Naive thymus-derived CD4-positive, alpha-beta T cell (primary cell): ENCODE measurements at regions not wholly inside any gene's neighbourhood (a gene's known extent, or its start where the extent isn't known, plus 50 kb on each side); places are given as distances from the start of the nearest gene placed in this dataset.

Experiments used
- ATAC-seq: fragments of 150-1000 bp; cut with Tn5 transposase; 2 replicates; pipeline ENCODE4 v1.10.0; 2021; ENCODE audit warnings: mild to moderate bottlenecking, moderate library complexity
- CTCF ChIA-PET: fragments of 350-600 bp; sonication (Branson Sonifier 250); formaldehyde crosslinking; loops from one replicate; lab custom pipeline; 2021; ENCODE audit warnings: antibody characterized with exemption; lab: Charles Lee
- POLR2A ChIA-PET: fragments of 350-600 bp; sonication (Branson Sonifier 250); formaldehyde crosslinking; loops from one replicate; lab custom pipeline; 2021; ENCODE audit warnings: antibody characterized with exemption, inconsistent platforms; lab: Charles Lee
- DNase-seq, 9 donors: peaks; one replicate each; pipeline versions ENCODE4 v3.0.0 to v3.0.0-alpha.2; 2020 to 2022; ENCODE audit warnings: mixed read lengths in 1 of 9
- H3K27ac ChIP-seq: one replicate; pipeline ENCODE4 v1.7.0; 2013; ENCODE audit warnings: mild to moderate bottlenecking, low read depth, low read length, moderate library complexity
- H3K27me3 ChIP-seq, 2 donors: one replicate each; pipeline ENCODE4 v1.7.0; 2013; ENCODE audit warnings: low read length in 2 of 2, mild to moderate bottlenecking in 2 of 2, moderate library complexity in 2 of 2; ENCODE audit not compliant: control insufficient read depth in 2 of 2, insufficient read depth in 2 of 2
- H3K36me3 ChIP-seq, 3 experiments: 1 replicate in 2 of 3; 2 replicates in 1 of 3; pipeline ENCODE4 v1.7.0; 2013; ENCODE audit warnings: low read length in 3 of 3, mild to moderate bottlenecking in 3 of 3, moderate library complexity in 1 of 3; ENCODE audit not compliant: insufficient read depth in 3 of 3, control insufficient read depth in 2 of 3
- H3K4me1 ChIP-seq, 2 donors: one replicate each; pipeline ENCODE4 v1.7.0; 2013; ENCODE audit warnings: low read length in 2 of 2, mild to moderate bottlenecking in 2 of 2, moderate library complexity in 1 of 2; ENCODE audit not compliant: control insufficient read depth in 2 of 2, insufficient read depth in 2 of 2
- H3K4me3 ChIP-seq: 2 replicates; pipeline ENCODE4 v1.7.0; 2013; ENCODE audit warnings: mild to moderate bottlenecking, low read length
- H3K9me3 ChIP-seq, 3 experiments: 1 replicate in 2 of 3; 2 replicates in 1 of 3; pipeline ENCODE4 v1.7.0; 2013; ENCODE audit warnings: low read length in 3 of 3; ENCODE audit not compliant: control insufficient read depth in 2 of 3
- H3K27ac Mint-ChIP-seq, 9 donors: one replicate each; pipeline ENCODE4 v1.8.0; 2020 to 2022; ENCODE audit warnings: mixed read lengths in 9 of 9, mild to moderate bottlenecking in 8 of 9, moderate library complexity in 5 of 9, inconsistent platforms in 2 of 9
- H3K27me3 Mint-ChIP-seq, 5 donors: one replicate each; pipeline ENCODE4 v1.8.0; 2021 to 2022; ENCODE audit warnings: mixed read lengths in 5 of 5, mild to moderate bottlenecking in 1 of 5
- H3K36me3 Mint-ChIP-seq, 5 donors: one replicate each; pipeline ENCODE4 v1.8.0; 2020 to 2022; ENCODE audit warnings: mixed read lengths in 5 of 5, mild to moderate bottlenecking in 3 of 5, inconsistent platforms in 1 of 5
- H3K4me1 Mint-ChIP-seq, 7 donors: one replicate each; pipeline ENCODE4 v1.8.0; 2020 to 2022; ENCODE audit warnings: mixed read lengths in 7 of 7, mild to moderate bottlenecking in 3 of 7, inconsistent platforms in 1 of 7
- H3K4me3 Mint-ChIP-seq, 10 donors: one replicate each; pipeline ENCODE4 v1.8.0; 2020 to 2022; ENCODE audit warnings: mild to moderate bottlenecking in 10 of 10, mixed read lengths in 10 of 10, moderate library complexity in 6 of 10, inconsistent platforms in 2 of 10
- H3K9me3 Mint-ChIP-seq, 11 donors: one replicate each; pipeline ENCODE4 v1.8.0; 2020 to 2022; ENCODE audit warnings: mixed read lengths in 11 of 11, mild to moderate bottlenecking in 4 of 11, inconsistent platforms in 1 of 11, moderate library complexity in 1 of 11
- intact Hi-C, 2 donors: fragments of 100-400 bp; cut with micrococcal nuclease; formaldehyde crosslinking; loops; one replicate each; pipeline ENCODE4 v1.15.1; 2023

DNA sequence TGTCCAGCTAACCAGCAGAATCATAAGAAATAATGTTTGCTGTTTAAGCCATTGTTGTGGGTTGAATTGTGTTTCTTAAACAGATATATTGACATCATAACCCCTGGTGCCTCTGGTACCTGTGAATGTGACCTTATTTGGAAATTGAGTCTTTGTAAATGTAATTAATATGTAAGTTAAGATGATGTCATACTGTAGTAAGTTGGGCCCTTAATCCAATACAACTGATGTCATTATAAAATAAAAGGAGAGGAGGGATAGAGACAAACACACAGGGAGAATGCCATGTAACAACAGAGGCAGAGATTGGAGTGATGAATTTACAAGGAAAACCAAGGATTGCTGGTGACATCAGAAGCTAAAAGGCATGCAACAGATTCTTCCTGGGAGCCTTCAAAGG, 141.4 kb downstream of the ZIC3 start:
- POLR2A ChIA-PET, result no interaction called here
- Histone ChIP-seq H3K4me3 (no peak overlapping the region), H3K36me3 (no peaks in the 10 kb centered on the region), H3K27me3 (no peaks in the 10 kb centered on the region), H3K9me3 (no peaks in the 10 kb centered on the region), H3K27ac (no peak overlapping the region), H3K4me1 (no peaks in the 10 kb centered on the region)
- Mint-ChIP-seq H3K27ac (no peak overlapping the region), H3K9me3 (peaks cover 0 to 4% (median 0%) of the 10 kb centered on the region in 11 donors), H3K4me1 (no peaks in the 10 kb centered on the region), H3K4me3 (no peak overlapping the region), H3K36me3 (no peaks in the 10 kb centered on the region), H3K27me3 (peaks cover 0 to 3% (median 0%) of the 10 kb centered on the region in 5 donors)
- CTCF ChIA-PET, result no interaction called here
- intact Hi-C loops, result no loop called here
- DNase-seq (no peak), ATAC-seq (no peak)

GRCh38 chrX:137742846-137743245, 176.9 kb downstream of the ZIC3 start:
- Histone ChIP-seq H3K27ac (no peak overlapping the region), H3K27me3 (no peaks in the 10 kb centered on the region), H3K36me3 (no peaks in the 10 kb centered on the region), H3K9me3 (no peaks in the 10 kb centered on the region), H3K4me3 (no peak overlapping the region), H3K4me1 (no peaks in the 10 kb centered on the region)
- Mint-ChIP-seq H3K36me3 (no peaks in the 10 kb centered on the region), H3K9me3 (peaks cover 0 to 2% (median 0%) of the 10 kb centered on the region in 11 donors), H3K27ac (no peak overlapping the region), H3K4me1 (no peaks in the 10 kb centered on the region), H3K27me3 (peaks cover 0 to 9% (median 0%) of the 10 kb centered on the region in 5 donors), H3K4me3 (no peak overlapping the region)
- intact Hi-C loops, result no loop called here
- CTCF ChIA-PET, result no interaction called here
- POLR2A ChIA-PET, result no interaction called here
- DNase-seq, result no peak
- ATAC-seq, result no peak

GRCh38 chrX:137743414-137743813, 177.5 kb downstream of the ZIC3 start:
- CTCF ChIA-PET, result no interaction called here

GRCh38 chrX:137746289-137746688, 180.4 kb downstream of the ZIC3 start:
- no peaks in the 10 kb centered on the region for H3K4me1 Mint-ChIP-seq
- no peak overlapping the region for H3K27ac ChIP-seq
- intact Hi-C loops, result no loop called here
- no peak overlapping the region for H3K4me3 ChIP-seq
- ChIA-PET CTCF (no interaction called here), POLR2A (no interaction called here)
- H3K4me1 ChIP-seq, result no peaks in the 10 kb centered on the region
- H3K36me3 ChIP-seq, result no peaks in the 10 kb centered on the region
- no peaks in the 10 kb centered on the region for H3K9me3 ChIP-seq
- ATAC-seq (no peak), DNase-seq (no peak)
- peaks cover 0 to 2% (median 0%) of the 10 kb centered on the region in 11 donors for H3K9me3 Mint-ChIP-seq
- H3K36me3 Mint-ChIP-seq, result no peaks in the 10 kb centered on the region
- no peak overlapping the region for H3K4me3 Mint-ChIP-seq
- H3K27me3 ChIP-seq, result no peaks in the 10 kb centered on the region
- peaks cover 0 to 9% (median 0%) of the 10 kb centered on the region in 5 donors for H3K27me3 Mint-ChIP-seq
- no peak overlapping the region for H3K27ac Mint-ChIP-seq

More at GRCh38 chrX:137743414-137743813, 177.5 kb downstream of the ZIC3 start:
- H3K9me3 ChIP-seq, result no peaks in the 10 kb centered on the region
- H3K4me1 Mint-ChIP-seq, result no peaks in the 10 kb centered on the region
- H3K27me3 Mint-ChIP-seq, result peaks cover 0 to 9% (median 0%) of the 10 kb centered on the region in 5 donors
- no peaks in the 10 kb centered on the region for H3K27me3 ChIP-seq
- intact Hi-C loops, result no loop called here
- H3K36me3 ChIP-seq, result no peaks in the 10 kb centered on the region
- H3K9me3 Mint-ChIP-seq, result peaks cover 0 to 2% (median 0%) of the 10 kb centered on the region in 11 donors
- H3K27ac ChIP-seq, result no peak overlapping the region
- no peaks in the 10 kb centered on the region for H3K36me3 Mint-ChIP-seq
- no peak overlapping the region for H3K27ac Mint-ChIP-seq
- H3K4me1 ChIP-seq, result no peaks in the 10 kb centered on the region
- ATAC-seq (no peak), DNase-seq (no peak)
- POLR2A ChIA-PET, result no interaction called here
- no peak overlapping the region for H3K4me3 ChIP-seq
- no peak overlapping the region for H3K4me3 Mint-ChIP-seq

DNA sequence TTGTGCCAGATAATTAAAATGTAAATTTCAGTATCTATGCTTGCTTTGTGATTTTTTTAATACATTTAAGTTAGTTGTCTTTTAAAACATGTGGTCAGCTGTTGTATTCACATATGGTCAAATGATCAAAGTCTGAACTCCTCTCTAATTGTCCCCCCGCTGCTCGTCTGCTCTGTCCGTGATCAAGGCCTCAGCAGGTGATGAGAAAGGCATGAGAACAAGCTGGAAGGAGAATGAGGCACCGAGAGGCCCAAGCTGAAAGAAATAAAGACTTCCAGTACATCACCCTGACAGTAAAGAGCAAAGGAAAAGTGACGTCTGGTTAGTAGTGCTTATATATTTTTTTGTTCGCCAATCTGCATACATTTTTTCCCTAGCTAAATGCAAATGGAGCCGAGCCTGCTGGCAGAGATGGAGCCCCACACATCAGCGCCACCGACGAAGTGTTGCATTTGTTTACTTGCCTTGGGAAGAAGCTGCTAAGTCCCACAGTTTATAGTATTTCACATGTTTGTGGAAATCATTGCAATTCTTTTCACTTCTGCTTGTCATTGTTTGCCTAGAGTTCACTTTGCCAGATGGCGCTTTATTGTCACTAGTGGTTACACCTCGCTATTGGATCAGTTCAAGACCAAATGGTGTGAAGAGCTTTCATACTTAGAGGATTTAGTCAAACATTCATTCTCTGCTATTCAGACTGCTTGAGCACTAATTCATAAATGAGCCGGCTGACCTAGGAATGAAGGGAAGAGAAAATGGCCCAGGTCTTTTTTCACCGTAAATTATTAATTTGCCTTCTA, 181.5 kb downstream of the ZIC3 start:
- no peaks in the 10 kb centered on the region for H3K36me3 Mint-ChIP-seq
- Histone ChIP-seq H3K9me3 (no peaks in the 10 kb centered on the region), H3K4me1 (no peaks in the 10 kb centered on the region), H3K27ac (no peak overlapping the region), H3K36me3 (no peaks in the 10 kb centered on the region), H3K4me3 (no peak overlapping the region), H3K27me3 (no peaks in the 10 kb centered on the region)
- no peak overlapping the region for H3K4me3 Mint-ChIP-seq
- intact Hi-C loops, result no loop called here
- H3K27me3 Mint-ChIP-seq, result peaks cover 0 to 9% (median 0%) of the 10 kb centered on the region in 5 donors
- no peak for DNase-seq
- ATAC-seq, result no peak
- H3K9me3 Mint-ChIP-seq, result no peaks in the 10 kb centered on the region
- H3K4me1 Mint-ChIP-seq, result no peaks in the 10 kb centered on the region
- ChIA-PET POLR2A (no interaction called here), CTCF (no interaction called here)
- no peak overlapping the region for H3K27ac Mint-ChIP-seq

- ChIA-PET POLR2A (no interaction called here), CTCF (interaction anchor here (0.6 kb wide), 1 partner anchor 14 kb away, joined by 3 read pairs; no protein-coding TSS in a partner anchor)
- peaks cover 0 to 9% (median 0%) of the 10 kb centered on the region in 5 donors for H3K27me3 Mint-ChIP-seq
- H3K9me3 Mint-ChIP-seq, result no peaks in the 10 kb centered on the region
- no peak overlapping the region for H3K27ac Mint-ChIP-seq
- Histone ChIP-seq H3K27me3 (no peaks in the 10 kb centered on the region), H3K9me3 (no peaks in the 10 kb centered on the region), H3K4me3 (no peak overlapping the region), H3K4me1 (no peaks in the 10 kb centered on the region), H3K36me3 (no peaks in the 10 kb centered on the region), H3K27ac (no peak overlapping the region)
- H3K4me3 Mint-ChIP-seq, result no peak overlapping the region
- no peak for DNase-seq
- no peaks in the 10 kb centered on the region for H3K4me1 Mint-ChIP-seq
- no peaks in the 10 kb centered on the region for H3K36me3 Mint-ChIP-seq
- intact Hi-C loops, result no loop called here
- ATAC-seq, result no peak
Observed at GRCh38 chrX:137748827-137749226, 182.9 kb downstream of the ZIC3 start.

GRCh38 chrX:137749246-137749645, 183.3 kb downstream of the ZIC3 start:
- intact Hi-C loops, result no loop called here
- Mint-ChIP-seq H3K4me3 (no peak overlapping the region), H3K9me3 (no peaks in the 10 kb centered on the region), H3K27me3 (peaks cover 0 to 9% (median 0%) of the 10 kb centered on the region in 5 donors), H3K4me1 (no peaks in the 10 kb centered on the region), H3K36me3 (no peaks in the 10 kb centered on the region), H3K27ac (no peak overlapping the region)
- no peaks in the 10 kb centered on the region for H3K4me1 ChIP-seq
- H3K36me3 ChIP-seq, result no peaks in the 10 kb centered on the region
- H3K27ac ChIP-seq, result no peak overlapping the region
- no peak for ATAC-seq
- H3K9me3 ChIP-seq, result no peaks in the 10 kb centered on the region
- CTCF ChIA-PET, result no interaction called here
- POLR2A ChIA-PET, result no interaction called here
- H3K27me3 ChIP-seq, result no peaks in the 10 kb centered on the region
- no peak overlapping the region for H3K4me3 ChIP-seq
- DNase-seq, result no peak
